Loucy (cell line): ENCODE measurements at regions not wholly inside any gene's neighbourhood (a gene's known extent, or its start where the extent isn't known, plus 50 kb on each side); places are given as distances from the start of the nearest gene placed in this dataset.

Experiments used
- H2AFZ ChIP-seq: fragments of 200-600 bp; sonication (generic); 2 replicates; pipeline ENCODE4 v1.6.0; 2016; ENCODE audit warnings: antibody characterized with exemption, mild to moderate bottlenecking, low read length, moderate library complexity
- H3F3A ChIP-seq: fragments of 200-600 bp; 2 replicates; pipeline ENCODE4 v1.6.0; 2016; ENCODE audit warnings: antibody characterized with exemption, low read depth, mild to moderate bottlenecking
- H3K27me3 ChIP-seq: fragments of 200-600 bp; sonication (generic); 2 replicates; pipeline ENCODE4 v1.6.1; 2014; ENCODE audit warnings: low read length, mild to moderate bottlenecking; ENCODE audit not compliant: insufficient read depth, poor library complexity, severe bottlenecking
- H3K36me3 ChIP-seq: fragments of 200-600 bp; sonication (generic); 2 replicates; pipeline ENCODE4 v1.6.1; 2016; ENCODE audit warnings: low read length; ENCODE audit not compliant: insufficient read depth
- H3K4me1 ChIP-seq: fragments of 200-600 bp; sonication (generic); 2 replicates; pipeline ENCODE4 v1.5.1; 2014; ENCODE audit warnings: low read length, mild to moderate bottlenecking; ENCODE audit not compliant: insufficient read depth, poor library complexity, severe bottlenecking
- H3K4me2 ChIP-seq: fragments of 200-600 bp; sonication (generic); 2 replicates; pipeline ENCODE4 v1.6.0; 2014; ENCODE audit warnings: antibody characterized with exemption, low read length, low read depth, mild to moderate bottlenecking; ENCODE audit not compliant: poor library complexity, severe bottlenecking
- H3K4me3 ChIP-seq: fragments of 200-600 bp; sonication (generic); 2 replicates; pipeline ENCODE4 v1.5.1; 2014; ENCODE audit warnings: low read length, mild to moderate bottlenecking, mixed read lengths; ENCODE audit not compliant: poor library complexity, severe bottlenecking
- H3K79me2 ChIP-seq: fragments of 200-600 bp; sonication (generic); 2 replicates; pipeline ENCODE4 v1.6.1; 2014; ENCODE audit warnings: low read length; ENCODE audit not compliant: insufficient read depth
- H3K9ac ChIP-seq: fragments of 200-600 bp; sonication (generic); 2 replicates; pipeline ENCODE4 v1.6.0; 2014; ENCODE audit warnings: mild to moderate bottlenecking, low read depth, low read length, moderate library complexity; ENCODE audit not compliant: poor library complexity, severe bottlenecking
- H3K9me2 ChIP-seq: fragments of 200-600 bp; sonication (generic); replicated peaks from 2 replicates; pipeline ENCODE4 v1.6.1; 2016; ENCODE audit warnings: low read depth, low read length, mixed read lengths
- H3K9me3 ChIP-seq: fragments of 200-600 bp; sonication (generic); 2 replicates; pipeline ENCODE4 v1.6.1; 2014; ENCODE audit warnings: mild to moderate bottlenecking, antibody characterized with exemption, low read length, low read depth; ENCODE audit not compliant: insufficient read depth
- H4K20me1 ChIP-seq: fragments of 200-600 bp; sonication (generic); 2 replicates; pipeline ENCODE4 v1.6.0; 2014; ENCODE audit warnings: antibody characterized with exemption, low read length, mild to moderate bottlenecking; ENCODE audit not compliant: insufficient read depth, poor library complexity, severe bottlenecking
- CTCF ChIP-seq: fragments of 200-600 bp; sonication (generic); conservative IDR thresholded peaks from 2 replicates; pipeline ENCODE4 v1.5.1; 2014; ENCODE audit warnings: mild to moderate bottlenecking, antibody characterized with exemption, low read length
- EZH2phosphoT487 ChIP-seq: fragments of 200-600 bp; IDR thresholded peaks from 2 replicates; pipeline ENCODE4 v1.6.1; 2018; ENCODE audit warnings: antibody characterized with exemption, mild to moderate bottlenecking, moderate library complexity, borderline replicate concordance

GRCh38 chr16:35207059-35207999 is 1747.9 kb downstream of the TP53TG3F start:
- no peaks in the 10 kb centered on the region for H3K9me2 ChIP-seq
- H3K27me3 ChIP-seq = no peaks in the 10 kb centered on the region
- H3K4me3 ChIP-seq = no peak overlapping the region
- TF ChIP-seq CTCF (no peak), EZH2phosphoT487 (no peak)
- H2AFZ ChIP-seq = no peak overlapping the region
- no peaks in the 10 kb centered on the region for H3K36me3 ChIP-seq
- no peaks in the 10 kb centered on the region for H3K79me2 ChIP-seq
- H3K4me2 ChIP-seq = no peak overlapping the region
- no peak overlapping the region for H3K9ac ChIP-seq
- H3K4me1 ChIP-seq = no peaks in the 10 kb centered on the region
- H3K9me3 ChIP-seq = peaks cover 4% of the 10 kb centered on the region; the same call in 1 of the 2 replicates
- H3F3A ChIP-seq = no peaks in the 10 kb centered on the region
- H4K20me1 ChIP-seq = no peaks in the 10 kb centered on the region

- Histone ChIP-seq H3K4me2 (no peak overlapping the region), H3K9ac (no peak overlapping the region), H3K27me3 (no peaks in the 10 kb centered on the region), H4K20me1 (no peaks in the 10 kb centered on the region), H3K79me2 (no peaks in the 10 kb centered on the region), H2AFZ (no peak overlapping the region), H3K9me2 (no peaks in the 10 kb centered on the region), H3K4me3 (no peak overlapping the region), H3F3A (no peaks in the 10 kb centered on the region), H3K36me3 (no peaks in the 10 kb centered on the region), H3K4me1 (no peaks in the 10 kb centered on the region), H3K9me3 (no peaks in the 10 kb centered on the region; the same call in 1 of the 2 replicates)
- no peak for TF ChIP-seq CTCF
- TF ChIP-seq EZH2phosphoT487 = no peak
Observed at GRCh38 chr16:35208001-35208935, 1748.9 kb downstream of the TP53TG3F start.

GRCh38 chr16:35210681-35211433 is 1751.4 kb downstream of the TP53TG3F start:
- no peaks in the 10 kb centered on the region for H3K9me2 ChIP-seq
- no peaks in the 10 kb centered on the region; the same call in 1 of the 2 replicates for H3K9me3 ChIP-seq
- H3K36me3 ChIP-seq = no peaks in the 10 kb centered on the region
- H3K4me2 ChIP-seq = no peak overlapping the region
- no peaks in the 10 kb centered on the region for H3K4me1 ChIP-seq
- no peaks in the 10 kb centered on the region for H3K79me2 ChIP-seq
- TF ChIP-seq EZH2phosphoT487 = no peak
- TF ChIP-seq CTCF = no peak
- no peaks in the 10 kb centered on the region for H3K27me3 ChIP-seq
- no peak overlapping the region for H2AFZ ChIP-seq
- no peaks in the 10 kb centered on the region for H4K20me1 ChIP-seq
- H3K9ac ChIP-seq = no peak overlapping the region
- H3F3A ChIP-seq = no peaks in the 10 kb centered on the region
- H3K4me3 ChIP-seq = no peak overlapping the region
